ENCODE measurements at regions not wholly inside any gene's neighbourhood (a gene's known extent, or its start where the extent isn't known, plus 50 kb on each side); places are given as distances from the start of the nearest gene placed in this dataset.

- DNase-seq: no peak
Observed at GRCh38 chr3:124250053-124250452, 258.1 kb upstream of the ROPN1 start.

DNA sequence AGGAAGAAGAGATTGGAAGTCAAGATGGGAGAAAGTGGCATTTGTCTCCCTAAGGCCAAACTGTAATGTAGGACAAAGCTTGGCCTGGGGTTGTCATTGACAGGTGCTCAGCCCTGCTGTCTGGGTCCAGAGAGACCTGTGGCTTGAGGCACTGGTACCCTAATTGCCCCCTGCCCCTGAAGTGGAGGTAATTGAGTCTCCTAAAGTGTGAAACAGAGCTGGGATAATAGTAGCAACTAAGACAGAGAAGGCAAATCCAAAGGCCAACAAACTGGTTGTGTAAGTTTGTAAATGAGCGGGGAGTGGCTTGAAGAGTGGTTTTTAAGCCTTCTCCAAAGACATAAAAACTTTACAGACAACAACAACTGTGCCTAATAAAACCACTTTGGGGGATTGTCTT is 264.2 kb upstream of the ROPN1 start:
- DNase-seq: no peak

GRCh38 chr3:124256599-124256998 is 264.7 kb upstream of the ROPN1 start:
- no peak for DNase-seq

- no peak for DNase-seq
Observed at GRCh38 chr3:124257336-124257864, 265.5 kb upstream of the ROPN1 start.

DNA sequence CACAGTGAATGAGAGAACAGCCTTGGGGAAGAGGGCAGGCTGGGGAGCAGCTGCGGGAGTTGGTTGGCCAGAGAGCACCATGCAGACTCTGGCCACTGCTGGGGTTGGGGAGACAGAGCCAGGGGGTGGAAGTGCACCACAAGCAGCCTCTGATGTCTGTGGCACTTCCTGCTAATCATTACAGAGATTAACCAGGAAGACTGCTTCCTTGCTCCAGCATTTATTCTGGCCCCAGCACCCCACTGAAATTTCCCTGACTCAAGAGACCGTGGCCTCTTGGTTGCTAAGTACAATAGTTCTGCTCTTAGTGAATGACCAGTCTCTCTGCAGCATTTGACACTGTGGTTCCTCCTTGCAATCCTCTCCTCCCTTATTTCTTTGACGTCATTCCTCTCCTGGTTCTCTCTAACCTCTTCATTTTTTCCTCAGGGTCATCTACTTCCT is 266.2 kb upstream of the ROPN1 start:
- no peak for DNase-seq

DNA sequence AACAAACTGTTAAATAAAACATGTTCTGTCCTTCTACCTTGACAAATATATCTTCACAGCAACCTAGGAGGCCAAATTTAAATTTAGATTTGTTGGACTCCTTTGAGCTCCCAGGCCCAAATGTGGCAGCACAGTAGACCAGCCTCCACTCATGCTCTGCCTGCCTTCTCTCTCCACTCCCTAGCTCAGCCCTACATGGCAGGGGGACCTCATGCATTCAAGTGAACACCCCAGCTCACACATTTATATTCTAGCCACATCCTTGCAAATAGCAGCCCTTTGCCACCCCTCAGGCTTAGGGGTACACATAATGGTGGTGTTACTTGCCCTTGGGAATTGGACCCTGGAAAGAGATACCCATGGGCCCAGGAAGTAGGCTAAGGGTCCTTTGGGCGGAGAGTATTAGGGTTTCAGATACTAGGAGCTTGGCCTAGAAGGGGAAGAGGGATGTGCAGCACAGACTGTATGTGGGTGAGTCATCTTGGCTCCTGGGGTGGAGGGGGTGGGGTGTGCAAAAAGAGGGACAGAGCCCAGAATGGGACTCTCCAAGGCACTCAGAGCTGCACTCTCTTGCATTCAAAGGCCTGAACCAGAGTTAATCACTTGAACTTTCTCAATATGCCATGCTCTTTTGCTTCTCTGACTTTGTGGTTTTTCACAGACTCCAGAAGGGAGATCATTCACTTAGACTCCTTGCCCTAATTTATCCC is 268.4 kb upstream of the ROPN1 start:
- DNase-seq: no peak

DNA sequence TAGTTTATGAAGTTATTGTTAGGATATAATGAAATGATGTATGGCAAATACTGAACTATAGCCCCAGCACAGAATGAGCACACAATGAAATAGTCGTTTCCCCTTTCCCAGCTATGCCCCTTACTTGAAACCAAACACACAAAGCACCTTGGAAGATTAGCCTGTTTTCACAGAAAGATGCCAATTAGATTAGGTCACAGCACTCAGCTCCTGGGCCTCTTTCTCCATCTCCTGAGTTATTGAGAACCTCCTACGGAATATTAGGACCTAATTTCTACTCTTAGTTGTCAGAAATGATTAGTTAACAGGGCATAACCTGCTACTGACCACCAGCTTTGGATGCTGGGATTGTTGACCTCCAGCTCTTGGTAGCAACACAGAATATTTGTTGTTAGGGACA is 269.4 kb upstream of the ROPN1 start:
- no peak for DNase-seq

GRCh38 chr3:124263168-124263567 is 271.2 kb upstream of the ROPN1 start:
- no peak for DNase-seq

DNA sequence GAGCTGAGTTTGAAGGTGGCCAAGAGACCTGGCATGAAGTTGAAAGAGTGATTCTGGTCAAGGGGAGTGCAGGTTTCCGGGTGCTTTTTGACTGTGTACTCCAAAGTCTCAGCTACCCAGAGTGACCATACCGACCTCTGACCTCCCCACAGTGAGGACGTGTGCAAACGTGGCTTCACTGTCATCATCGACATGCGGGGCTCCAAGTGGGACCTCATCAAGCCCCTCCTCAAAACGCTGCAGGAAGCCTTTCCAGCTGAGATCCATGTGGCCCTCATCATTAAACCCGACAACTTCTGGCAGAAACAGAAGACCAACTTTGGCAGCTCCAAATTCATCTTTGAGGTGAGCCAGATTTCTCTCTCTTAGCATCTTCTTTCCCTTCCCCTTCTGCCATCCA is 272.4 kb upstream of the ROPN1 start:
- DNase-seq: no peak

DNA sequence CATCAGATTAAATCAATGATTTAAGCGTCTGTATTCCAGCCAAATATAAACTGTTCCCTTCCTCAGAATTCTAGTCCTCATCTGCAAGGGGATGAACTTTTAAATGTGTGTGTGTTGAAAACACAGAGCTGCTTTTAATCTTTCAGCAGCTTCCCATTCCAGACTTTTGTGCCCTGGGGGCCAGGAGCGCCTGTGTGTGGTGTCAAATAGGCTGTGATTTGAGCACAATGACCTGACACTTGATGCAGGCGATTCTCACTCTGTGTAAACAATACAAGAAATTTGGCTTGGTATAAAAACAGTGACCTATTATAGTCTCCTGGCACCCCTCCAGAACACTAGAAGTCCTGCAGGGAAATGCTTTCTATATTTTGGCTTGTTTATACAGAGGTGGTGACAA is 274.6 kb upstream of the ROPN1 start:
- DNase-seq: no peak

GRCh38 chr3:124267406-124267805 is 275.5 kb upstream of the ROPN1 start:
- no peak for DNase-seq

GRCh38 chr3:124268355-124268754 is 276.4 kb upstream of the ROPN1 start:
- no peak for DNase-seq

DNA sequence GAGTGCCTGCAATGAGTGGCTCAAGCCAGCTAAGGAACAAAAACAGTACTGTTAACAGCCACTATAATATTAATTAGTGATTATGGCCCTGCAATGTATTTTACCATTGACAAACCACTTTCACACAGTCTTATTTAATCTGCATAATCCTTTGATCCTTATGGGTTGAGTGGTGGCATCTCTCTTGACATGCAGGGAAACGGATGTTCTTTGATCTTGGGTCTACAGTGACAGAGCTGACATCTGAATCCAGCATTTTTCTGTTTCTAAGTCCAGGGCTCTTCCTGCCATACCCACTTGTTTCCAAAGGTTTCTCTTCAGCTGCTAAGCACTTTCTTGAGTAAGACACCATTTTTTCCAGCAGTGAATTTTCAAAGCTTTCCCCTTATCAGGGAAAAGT is 277.7 kb upstream of the ROPN1 start:
- no peak for DNase-seq

GRCh38 chr3:124272605-124273151 is 280.8 kb upstream of the ROPN1 start:
- no peak for DNase-seq

- DNase-seq: no peak
Observed at GRCh38 chr3:124273651-124274050, 281.7 kb upstream of the ROPN1 start.

- DNase-seq: no peak
Observed at GRCh38 chr3:124274051-124274450, 282.1 kb upstream of the ROPN1 start.

- no peak for DNase-seq
Observed at GRCh38 chr3:124275412-124275811, 283.5 kb upstream of the ROPN1 start.

DNA sequence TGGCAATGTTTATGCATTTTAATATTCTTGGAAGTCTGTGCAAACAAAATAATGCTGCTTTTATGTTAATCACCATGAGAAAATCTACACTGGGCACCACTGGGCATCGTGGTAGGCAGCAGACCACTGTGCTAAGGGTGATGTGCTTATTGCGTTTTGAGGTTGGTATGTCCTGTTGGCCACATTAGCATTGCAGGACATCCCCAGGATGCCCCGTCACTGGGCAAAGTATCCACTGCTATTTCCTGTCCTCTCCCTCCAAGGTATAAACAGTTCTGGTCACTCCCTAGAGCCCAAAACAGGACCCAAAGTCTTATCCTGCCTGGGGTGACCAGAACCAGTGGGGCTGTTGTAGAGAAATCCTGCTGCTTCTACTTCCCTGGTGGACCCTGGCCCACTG is 284.2 kb upstream of the ROPN1 start:
- DNase-seq: no peak

DNA sequence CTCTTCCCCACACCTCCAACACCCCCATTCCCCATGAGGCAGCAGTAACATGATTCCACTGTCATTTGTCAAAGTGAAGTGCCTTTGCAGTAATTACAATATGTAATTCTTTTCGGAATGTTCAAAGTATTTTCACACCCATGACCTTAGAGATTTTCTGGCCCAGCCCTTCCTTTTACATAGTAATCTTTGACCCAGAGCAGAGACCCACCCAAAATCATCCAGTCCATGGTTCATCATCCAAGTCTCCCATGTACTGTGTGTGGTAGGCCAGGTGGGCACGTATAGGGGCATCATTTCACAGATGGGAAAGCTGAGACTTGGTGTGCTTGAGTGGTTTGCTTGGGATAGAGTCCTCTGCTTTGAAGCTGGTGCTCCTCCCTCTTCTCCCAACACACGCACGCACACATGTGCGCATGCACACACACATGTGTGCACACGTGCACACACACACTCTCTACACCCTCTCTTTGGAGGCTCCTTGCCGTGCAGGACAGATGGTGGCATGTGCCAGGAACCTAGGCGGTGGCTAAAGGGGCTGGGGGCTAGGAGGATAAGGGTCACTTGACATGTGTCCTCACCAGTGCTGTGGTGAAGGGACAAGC is 284.7 kb upstream of the ROPN1 start:
- DNase-seq: no peak

DNA sequence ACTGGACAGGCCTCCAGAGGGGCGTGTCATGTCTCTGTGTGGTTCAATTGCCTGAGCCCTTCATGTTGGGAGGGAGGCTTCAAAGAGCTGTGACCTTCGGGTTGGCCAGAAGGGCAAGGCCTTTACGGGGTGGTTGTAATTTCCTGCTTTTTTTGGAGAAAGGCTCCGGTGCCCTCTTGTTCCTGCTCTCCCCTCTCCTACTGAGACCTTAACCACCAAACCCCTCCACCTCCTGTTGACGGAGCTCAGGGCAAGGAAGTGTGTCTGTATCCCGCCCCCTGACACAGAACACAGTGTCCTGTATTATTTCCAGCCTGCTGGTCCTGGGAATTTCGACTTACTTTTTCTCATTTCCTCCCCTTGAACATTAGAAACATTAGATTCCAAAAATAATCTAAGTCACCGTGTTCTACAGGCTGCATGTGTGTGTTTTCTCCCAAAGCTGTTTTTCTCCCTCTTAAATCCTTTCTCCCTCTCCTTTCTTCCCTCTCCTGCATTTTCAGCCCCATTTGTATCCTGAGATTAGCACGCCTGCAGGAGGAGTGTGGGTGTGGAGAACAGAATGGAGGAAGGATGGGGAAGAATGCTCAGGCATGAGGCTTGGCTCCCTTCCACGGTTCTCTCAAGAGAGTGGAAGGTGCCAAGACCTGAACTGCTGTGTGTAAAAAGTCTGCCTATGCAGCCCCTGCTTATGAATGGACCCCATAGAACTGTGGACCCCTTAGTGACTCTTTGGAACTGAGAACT is 285.4 kb upstream of the ROPN1 start:
- DNase-seq: no peak

DNA sequence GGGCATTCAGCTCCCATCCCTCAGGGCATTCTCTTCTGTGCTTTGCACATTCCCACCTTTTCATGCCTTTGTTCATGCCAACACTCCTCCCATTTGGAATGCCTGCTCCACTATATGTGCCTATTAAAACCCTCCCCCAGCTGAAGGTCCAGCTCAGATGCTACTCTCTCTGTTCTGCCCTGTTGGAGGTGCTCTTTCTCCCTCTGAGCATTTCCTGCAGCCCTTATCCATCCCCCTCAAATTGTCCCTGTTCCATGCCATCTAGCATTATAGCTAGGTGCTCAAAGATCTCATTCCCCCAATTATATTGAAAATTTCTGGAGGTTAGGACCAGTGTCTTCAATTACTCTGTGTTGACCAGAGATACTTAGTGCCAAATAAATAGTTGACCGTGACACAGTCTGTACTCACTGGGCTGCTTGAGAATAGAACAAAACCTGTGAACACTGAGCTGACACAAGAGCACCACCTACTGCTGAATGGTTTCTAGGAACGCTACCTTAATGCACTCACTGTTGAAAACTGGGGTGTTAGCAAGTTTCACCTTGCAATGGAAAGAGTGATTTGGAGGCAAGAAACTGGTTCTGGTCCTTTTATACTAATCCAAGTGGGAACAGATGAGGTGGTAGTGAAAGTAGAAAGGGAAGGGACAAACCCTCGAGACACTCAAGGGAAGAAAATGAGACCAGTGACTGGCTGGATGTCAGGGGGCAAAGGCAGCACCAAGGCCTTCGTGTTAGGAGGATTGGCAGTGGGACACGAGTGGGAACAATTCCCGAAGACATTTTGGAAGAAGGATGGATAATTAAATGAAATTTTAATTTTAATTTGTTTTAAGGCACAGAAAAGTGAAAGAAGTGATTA is 289.8 kb upstream of the ROPN1 start:
- no peak for DNase-seq

Data from CD4-positive, alpha-beta T cell treated with Interleukin-17A for 4 hours (primary cell).